Epithelial cell of esophagus (primary cell): ENCODE measurements at regions not wholly inside any gene's neighbourhood (a gene's known extent, or its start where the extent isn't known, plus 50 kb on each side); places are given as distances from the start of the nearest gene placed in this dataset.

ENCODE experiments used
- DNase-seq: peaks from one replicate; pipeline ENCODE4 v3.0.0; 2010; ENCODE audit warnings: low read depth
- H3K4me3 ChIP-seq: 2 replicates; pipeline ENCODE4 v1.5.1; 2011; ENCODE audit warnings: mild to moderate bottlenecking, low read length, control low read depth
- CTCF ChIP-seq: IDR thresholded peaks from 2 replicates; pipeline ENCODE4 v1.5.1; 2011; ENCODE audit warnings: low read depth, mild to moderate bottlenecking, low read length, control low read depth, inconsistent platforms; ENCODE audit not compliant: insufficient read depth; ENCODE audit errors: missing control alignments

GRCh38 chr7:79810916-79811315 lies 323.7 kb upstream of the GNAI1 start:
- DNase-seq = no peak
- TF ChIP-seq CTCF = no peak
- no peak overlapping the region for H3K4me3 ChIP-seq

GRCh38 chr7:79806161-79806734 lies 328.4 kb upstream of the GNAI1 start:
- peak; percentile 25 for DNase-seq
- no peak overlapping the region for H3K4me3 ChIP-seq
- TF ChIP-seq CTCF = peak; percentile 45

GRCh38 chr7:79790656-79791262 lies 337.3 kb upstream of the MAGI2 start:
- TF ChIP-seq CTCF = no peak
- H3K4me3 ChIP-seq = no peak overlapping the region
- DNase-seq = peak; percentile 10

- no peak for DNase-seq
- H3K4me3 ChIP-seq = no peak overlapping the region
- no peak for TF ChIP-seq CTCF
Observed at GRCh38 chr7:79789584-79790345, 336.3 kb upstream of the MAGI2 start.

GRCh38 chr7:79787623-79788022 lies 334.2 kb upstream of the MAGI2 start:
- no peak overlapping the region for H3K4me3 ChIP-seq
- no peak for TF ChIP-seq CTCF
- no peak for DNase-seq

GRCh38 chr7:79787096-79787495 lies 333.6 kb upstream of the MAGI2 start:
- TF ChIP-seq CTCF = no peak
- H3K4me3 ChIP-seq = no peak overlapping the region
- no peak for DNase-seq
